Caco-2 (cell line): ENCODE measurements at regions not wholly inside any gene's neighbourhood (a gene's known extent, or its start where the extent isn't known, plus 50 kb on each side); places are given as distances from the start of the nearest gene placed in this dataset.

Source experiments
- BruUV-seq: library from RNA; stranded (reverse); fragments of 400-500 nt; replicated peaks from 2 replicates; lab custom pipeline; 2021; lab: Mats Ljungman, UMichigan
- CTCF ChIA-PET: fragments of 300-600 bp; sonication (Branson Sonifier 250); formaldehyde crosslinking; loops from one replicate; lab custom pipeline; 2022; ENCODE audit warnings: antibody characterized with exemption; lab: Charles Lee
- POLR2A ChIA-PET: fragments of 300-600 bp; sonication (Branson Sonifier 250); formaldehyde crosslinking; loops from one replicate; lab custom pipeline; 2022; ENCODE audit warnings: antibody characterized with exemption; lab: Charles Lee
- DNase-seq, 2 experiments: peaks; one replicate each; pipeline versions ENCODE4 v3.0.0 to v3.0.0-alpha.2; 2020 to 2022
- H3K27me3 ChIP-seq: replicated peaks from 2 replicates; pipeline ENCODE4 v1.6.0; 2011; ENCODE audit warnings: low read length; ENCODE audit not compliant: control insufficient read depth, insufficient read depth
- H3K36me3 ChIP-seq: 2 replicates; pipeline ENCODE4 v1.5.1; 2011; ENCODE audit warnings: low read length; ENCODE audit not compliant: control insufficient read depth, insufficient read depth
- H3K4me1 ChIP-seq: fragments of 250-450 bp; sonication (Bioruptor Pico); 2 replicates; pipeline ENCODE4 v1.5.1; 2020; ENCODE audit warnings: mild to moderate bottlenecking
- H3K4me3 ChIP-seq: 2 replicates; pipeline ENCODE4 v1.5.1; 2011; ENCODE audit warnings: low read depth, mild to moderate bottlenecking, control low read depth, low read length
- H3K9me3 ChIP-seq: fragments of 250-450 bp; sonication (Bioruptor Pico); 2 replicates; pipeline ENCODE4 v1.5.1; 2020; ENCODE audit warnings: mild to moderate bottlenecking, moderate library complexity
- H3K27ac Mint-ChIP-seq: one replicate; pipeline ENCODE4 v1.8.0; 2022; ENCODE audit warnings: mixed read lengths; ENCODE audit not compliant: unreplicated experiment
- H3K27me3 Mint-ChIP-seq: one replicate; pipeline ENCODE4 v1.8.0; 2022; ENCODE audit warnings: mixed read lengths; ENCODE audit not compliant: insufficient read depth, unreplicated experiment
- H3K36me3 Mint-ChIP-seq: one replicate; pipeline ENCODE4 v1.8.0; 2022; ENCODE audit warnings: mild to moderate bottlenecking, mixed read lengths; ENCODE audit not compliant: insufficient read depth, unreplicated experiment
- H3K4me1 Mint-ChIP-seq: one replicate; pipeline ENCODE4 v1.8.0; 2022; ENCODE audit warnings: low read depth, mixed read lengths; ENCODE audit not compliant: unreplicated experiment
- H3K4me3 Mint-ChIP-seq: one replicate; pipeline ENCODE4 v1.8.0; 2022; ENCODE audit warnings: mild to moderate bottlenecking, moderate library complexity, mixed read lengths; ENCODE audit not compliant: unreplicated experiment
- H3K9me3 Mint-ChIP-seq: one replicate; pipeline ENCODE4 v1.8.0; 2022; ENCODE audit warnings: mixed read lengths; ENCODE audit not compliant: unreplicated experiment
- CTCF ChIP-seq, 2 experiments: fragments of 200-600 bp in 1 of 2; IDR thresholded peaks; 1 replicate in 1 of 2; 2 replicates in 1 of 2; pipeline versions ENCODE4 v1.5.1 to v1.8.0; 2011 to 2022; ENCODE audit warnings: antibody characterized with exemption in 1 of 2, control low read depth in 1 of 2, inconsistent platforms in 1 of 2, low read depth in 1 of 2, low read length in 1 of 2, mild to moderate bottlenecking in 1 of 2, moderate library complexity in 1 of 2; ENCODE audit not compliant: insufficient read depth in 1 of 2, severe bottlenecking in 1 of 2, unreplicated experiment in 1 of 2
- intact Hi-C: fragments of 100-400 bp; cut with micrococcal nuclease; formaldehyde crosslinking; loops from one replicate; pipeline ENCODE4 v1.10.0; 2022; ENCODE audit not compliant: unreplicated experiment

GRCh38 chr4:67071641-67072040, 473.7 kb downstream of the CENPC start:
- no peak overlapping the region for H3K27ac Mint-ChIP-seq
- H3K36me3 Mint-ChIP-seq = no peaks in the 10 kb centered on the region
- no peaks in the 10 kb centered on the region for H3K4me1 Mint-ChIP-seq
- Histone ChIP-seq H3K4me1 (no peaks in the 10 kb centered on the region), H3K27me3 (no peaks in the 10 kb centered on the region), H3K4me3 (no peak overlapping the region), H3K9me3 (no peaks in the 10 kb centered on the region), H3K36me3 (no peaks in the 10 kb centered on the region)
- no peak for TF ChIP-seq CTCF (IDR thresholded peaks at IDR 0.05; ENCODE audit: insufficient read depth in 1 of 2, low read depth in 1 of 2, low read length in 1 of 2, severe bottlenecking in 1 of 2, unreplicated experiment in 1 of 2)
- DNase-seq = no peak
- intact Hi-C loops = no loop called here
- H3K27me3 Mint-ChIP-seq = no peaks in the 10 kb centered on the region
- ChIA-PET POLR2A (no interaction called here), CTCF (no interaction called here)
- no peak overlapping the region for H3K4me3 Mint-ChIP-seq
- H3K9me3 Mint-ChIP-seq = peaks cover 10% of the 10 kb centered on the region
- no TSS peak for BruUV-seq

- Mint-ChIP-seq H3K4me3 (no peak overlapping the region), H3K36me3 (no peaks in the 10 kb centered on the region), H3K27me3 (no peaks in the 10 kb centered on the region), H3K9me3 (no peaks in the 10 kb centered on the region), H3K4me1 (no peaks in the 10 kb centered on the region), H3K27ac (no peak overlapping the region)
- no peaks in the 10 kb centered on the region for H3K27me3 ChIP-seq
- no peak overlapping the region for H3K4me3 ChIP-seq
- no peak for DNase-seq
- H3K9me3 ChIP-seq = no peaks in the 10 kb centered on the region
- CTCF ChIA-PET = no interaction called here
- intact Hi-C loops = no loop called here
- no peaks in the 10 kb centered on the region for H3K36me3 ChIP-seq
- H3K4me1 ChIP-seq = no peaks in the 10 kb centered on the region
- BruUV-seq = no TSS peak
- POLR2A ChIA-PET = no interaction called here
- no peak for TF ChIP-seq CTCF (IDR thresholded peaks at IDR 0.05; ENCODE audit: insufficient read depth in 1 of 2, low read depth in 1 of 2, low read length in 1 of 2, severe bottlenecking in 1 of 2, unreplicated experiment in 1 of 2)
These were observed 490.0 kb downstream of the CENPC start for GRCh38 chr4:67055319-67055718.

GRCh38 chr4:67054896-67055295, 490.4 kb downstream of the CENPC start:
- intact Hi-C loops = no loop called here
- CTCF ChIA-PET = no interaction called here

More at GRCh38 chr4:67054896-67055295, 490.4 kb downstream of the CENPC start:
- Histone ChIP-seq H3K36me3 (no peaks in the 10 kb centered on the region), H3K4me3 (no peak overlapping the region), H3K27me3 (no peaks in the 10 kb centered on the region), H3K4me1 (no peaks in the 10 kb centered on the region), H3K9me3 (no peaks in the 10 kb centered on the region)
- no TSS peak for BruUV-seq
- no peaks in the 10 kb centered on the region for H3K27me3 Mint-ChIP-seq
- no peaks in the 10 kb centered on the region for H3K36me3 Mint-ChIP-seq
- no peak for TF ChIP-seq CTCF (IDR thresholded peaks at IDR 0.05; ENCODE audit: insufficient read depth in 1 of 2, low read depth in 1 of 2, low read length in 1 of 2, severe bottlenecking in 1 of 2, unreplicated experiment in 1 of 2)
- no peak for DNase-seq
- H3K9me3 Mint-ChIP-seq = no peaks in the 10 kb centered on the region
- no peaks in the 10 kb centered on the region for H3K4me1 Mint-ChIP-seq
- no peak overlapping the region for H3K27ac Mint-ChIP-seq
- H3K4me3 Mint-ChIP-seq = no peak overlapping the region
- POLR2A ChIA-PET = no interaction called here
